ENCODE measurements at regions not wholly inside any gene's neighbourhood (a gene's known extent, or its start where the extent isn't known, plus 50 kb on each side); places are given as distances from the start of the nearest gene placed in this dataset.
A peak's percentile ranks its signal among the peaks of the same experiment; 100 is the strongest.

- TF ChIP-seq CTCF (IDR thresholded peaks at IDR 0.05) (peak in 1 of 6 experiments; percentile 26), POLR2A (IDR thresholded peaks at IDR 0.05) (no peak)
Measured at GRCh38 chr10:63003816-63004453, 129.2 kb upstream of the NRBF2 start.

Measured in esophagus squamous epithelium (tissue), 4 donors.